Superior temporal gyrus (tissue), 1 donor: ENCODE measurements at regions not wholly inside any gene's neighbourhood (a gene's known extent, or its start where the extent isn't known, plus 50 kb on each side); places are given as distances from the start of the nearest gene placed in this dataset.
"Not testable (repeated sequence)": the region's sequence is repeated elsewhere in the genome, so short reads cannot be mapped to it uniquely, and the experiment has no call there.

Source experiments
- DNase-seq: peaks from one replicate; pipeline ENCODE4 v3.0.0-alpha.2; 2016; ENCODE audit errors: extremely low spot score

GRCh38 chr16:29182940-29183868, 198.4 kb downstream of the LAT start:
- DNase-seq: not testable (repeated sequence)

- no peak for DNase-seq
Observed at GRCh38 chr16:29182501-29182900, 197.6 kb downstream of the LAT start.

GRCh38 chr16:29181921-29182411, 197.1 kb downstream of the LAT start:
- DNase-seq: not testable (repeated sequence)

- not testable (repeated sequence) for DNase-seq
Observed at GRCh38 chr16:29181254-29181780, 196.5 kb downstream of the LAT start.

- not testable (repeated sequence) for DNase-seq
Observed at GRCh38 chr16:29180206-29180600, 195.4 kb downstream of the LAT start.

GRCh38 chr16:29179401-29180205, 194.8 kb downstream of the LAT start:
- DNase-seq: not testable (repeated sequence)

GRCh38 chr16:29177888-29178726, 193.3 kb downstream of the LAT start:
- DNase-seq: not testable (repeated sequence)

GRCh38 chr16:29177203-29177887, 192.5 kb downstream of the LAT start:
- DNase-seq: not testable (repeated sequence)

GRCh38 chr16:29176822-29177202, 192.0 kb downstream of the LAT start:
- not testable (repeated sequence) for DNase-seq

- not testable (repeated sequence) for DNase-seq
Observed at GRCh38 chr16:29176154-29176470, 191.3 kb downstream of the LAT start.

GRCh38 chr16:29175411-29176153, 190.7 kb downstream of the LAT start:
- DNase-seq: not testable (repeated sequence)

GRCh38 chr16:29173371-29174305, 188.8 kb downstream of the LAT start:
- not testable (repeated sequence) for DNase-seq

- not testable (repeated sequence) for DNase-seq
Observed at GRCh38 chr16:29172098-29172724, 187.4 kb downstream of the LAT start.

- DNase-seq: not testable (repeated sequence)
Observed at GRCh38 chr16:29171296-29171695, 186.4 kb downstream of the LAT start.

- not testable (repeated sequence) for DNase-seq
Observed at GRCh38 chr16:29170393-29171119, 185.7 kb downstream of the LAT start.

GRCh38 chr16:29169295-29169994, 184.6 kb downstream of the LAT start:
- DNase-seq: not testable (repeated sequence)
